Activated B cell treated with CpG ODN at 0.5 μM for 24 hours (primary cell): ENCODE measurements at regions not wholly inside any gene's neighbourhood (a gene's known extent, or its start where the extent isn't known, plus 50 kb on each side); places are given as distances from the start of the nearest gene placed in this dataset.
"Not testable (repeated sequence)": the region's sequence is repeated elsewhere in the genome, so short reads cannot be mapped to it uniquely, and the experiment has no call there.

Source experiments
- ATAC-seq: fragments of 200-7000 bp; cut with Tn5 transposase; one replicate; pipeline ENCODE4 v1.10.0; 2021; ENCODE audit warnings: low read depth, mild to moderate bottlenecking, moderate library complexity
- CTCF ChIA-PET: fragments of 350-600 bp; sonication (Branson Sonifier 250); formaldehyde crosslinking; loops from one replicate; lab custom pipeline; 2021; ENCODE audit warnings: antibody characterized with exemption; lab: Charles Lee
- POLR2A ChIA-PET: fragments of 350-600 bp; sonication (Branson Sonifier 250); formaldehyde crosslinking; loops from one replicate; lab custom pipeline; 2021; ENCODE audit warnings: antibody characterized with exemption; lab: Charles Lee
- DNase-seq: peaks from one replicate; pipeline ENCODE4 v3.0.0; 2022
- H3K27ac Mint-ChIP-seq: one replicate; pipeline ENCODE4 v1.8.0; 2020; ENCODE audit warnings: mixed read lengths
- H3K27me3 Mint-ChIP-seq: one replicate; pipeline ENCODE4 v1.8.0; 2021; ENCODE audit warnings: mixed read lengths
- H3K36me3 Mint-ChIP-seq: one replicate; pipeline ENCODE4 v1.8.0; 2021; ENCODE audit warnings: low read depth, mixed read lengths
- H3K4me1 Mint-ChIP-seq: one replicate; pipeline ENCODE4 v1.8.0; 2021; ENCODE audit warnings: mixed read lengths
- H3K4me3 Mint-ChIP-seq: one replicate; pipeline ENCODE4 v1.8.0; 2020; ENCODE audit warnings: mild to moderate bottlenecking, mixed read lengths
- H3K9me3 Mint-ChIP-seq: one replicate; pipeline ENCODE4 v1.8.0; 2020; ENCODE audit warnings: mixed read lengths
- CTCF ChIP-seq: fragments of 200-600 bp; IDR thresholded peaks from one replicate; pipeline ENCODE4 v1.8.0; 2022; ENCODE audit warnings: antibody characterized with exemption, mild to moderate bottlenecking
- intact Hi-C: fragments of 100-400 bp; cut with micrococcal nuclease; formaldehyde crosslinking; loops from one replicate; pipeline ENCODE4 v1.15.1; 2024

DNA sequence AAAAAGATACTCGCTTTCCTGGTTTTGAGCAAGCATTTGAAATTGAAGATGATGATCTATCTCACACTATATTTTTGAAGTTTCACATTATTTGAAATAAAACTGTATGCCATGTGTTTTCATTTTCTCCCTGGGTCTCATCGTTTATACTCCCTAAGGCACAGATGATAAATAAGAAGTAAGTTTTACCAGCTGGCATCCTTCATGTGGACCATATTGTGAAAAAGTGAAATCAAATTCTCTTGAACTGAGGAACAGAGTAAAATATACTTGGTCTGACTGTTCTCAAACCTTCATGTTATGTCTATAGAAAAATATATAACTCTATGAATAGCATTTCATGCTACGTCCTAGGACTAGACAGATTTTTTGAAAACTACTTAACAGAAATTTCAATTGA, 1600.9 kb upstream of the C9orf72 start:
- H3K27ac Mint-ChIP-seq, result no peak overlapping the region
- ChIA-PET POLR2A (no interaction called here), CTCF (no interaction called here)
- no peaks in the 10 kb centered on the region for H3K36me3 Mint-ChIP-seq
- H3K4me3 Mint-ChIP-seq, result no peak overlapping the region
- no peaks in the 10 kb centered on the region for H3K4me1 Mint-ChIP-seq
- ATAC-seq (no peak), DNase-seq (no peak)
- H3K27me3 Mint-ChIP-seq, result no peaks in the 10 kb centered on the region
- no peaks in the 10 kb centered on the region for H3K9me3 Mint-ChIP-seq
- intact Hi-C loops, result no loop called here
- TF ChIP-seq CTCF, result no peak

DNA sequence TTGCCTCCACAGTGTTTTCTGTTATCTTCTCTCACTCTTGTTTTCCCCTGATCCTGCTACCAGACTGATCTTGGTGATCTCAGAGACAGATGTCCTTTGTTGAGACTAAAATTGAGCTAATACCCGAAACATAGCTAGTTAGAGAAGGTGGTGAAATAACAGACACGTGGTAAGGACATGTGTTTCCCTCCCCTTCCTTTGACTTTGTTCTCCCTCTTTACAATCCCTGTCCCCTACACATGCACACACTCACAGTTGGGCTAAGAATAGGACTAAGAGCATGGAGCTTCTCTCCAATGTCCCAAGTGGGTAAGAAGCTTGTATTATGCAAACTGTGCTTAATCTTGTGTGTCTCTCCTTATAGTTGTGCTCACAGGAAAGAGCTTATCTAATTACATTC, 1603.0 kb upstream of the C9orf72 start:
- intact Hi-C loops, result no loop called here
- H3K27ac Mint-ChIP-seq, result no peak overlapping the region
- POLR2A ChIA-PET, result no interaction called here

DNA sequence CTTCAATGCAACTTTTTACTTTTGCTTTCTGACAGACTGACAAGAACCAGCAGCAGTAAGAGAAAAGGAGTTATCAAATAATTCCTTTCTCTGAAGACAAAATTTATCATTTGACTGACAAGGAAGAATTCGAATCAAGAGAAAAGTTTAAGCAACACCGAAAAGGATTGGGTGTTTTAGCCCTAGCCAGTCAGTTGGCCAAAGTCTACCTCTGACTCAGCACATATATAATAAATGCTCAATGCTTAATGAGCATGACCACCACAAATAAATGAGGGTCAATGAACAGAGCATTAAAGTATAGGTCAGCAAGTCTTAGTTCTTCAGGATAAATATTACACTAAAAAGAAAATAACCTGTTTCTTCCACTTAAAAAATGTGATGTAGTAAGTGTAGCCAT, 1603.5 kb upstream of the C9orf72 start:
- no peak for TF ChIP-seq CTCF
- POLR2A ChIA-PET, result no interaction called here
- H3K27ac Mint-ChIP-seq, result no peak overlapping the region
- no peaks in the 10 kb centered on the region for H3K36me3 Mint-ChIP-seq
- no peaks in the 10 kb centered on the region for H3K9me3 Mint-ChIP-seq
- H3K4me3 Mint-ChIP-seq, result no peak overlapping the region
- ATAC-seq (no peak), DNase-seq (no peak)
- H3K4me1 Mint-ChIP-seq, result no peaks in the 10 kb centered on the region
- H3K27me3 Mint-ChIP-seq, result no peaks in the 10 kb centered on the region
- intact Hi-C loops, result no loop called here
- CTCF ChIA-PET, result no interaction called here

More for the DNA sequence above, 1603.0 kb upstream of the C9orf72 start:
- Mint-ChIP-seq H3K4me1 (no peaks in the 10 kb centered on the region), H3K4me3 (no peak overlapping the region), H3K27me3 (no peaks in the 10 kb centered on the region), H3K36me3 (no peaks in the 10 kb centered on the region), H3K9me3 (no peaks in the 10 kb centered on the region)
- ATAC-seq (no peak), DNase-seq (no peak)
- CTCF ChIA-PET, result no interaction called here
- TF ChIP-seq CTCF, result no peak

DNA sequence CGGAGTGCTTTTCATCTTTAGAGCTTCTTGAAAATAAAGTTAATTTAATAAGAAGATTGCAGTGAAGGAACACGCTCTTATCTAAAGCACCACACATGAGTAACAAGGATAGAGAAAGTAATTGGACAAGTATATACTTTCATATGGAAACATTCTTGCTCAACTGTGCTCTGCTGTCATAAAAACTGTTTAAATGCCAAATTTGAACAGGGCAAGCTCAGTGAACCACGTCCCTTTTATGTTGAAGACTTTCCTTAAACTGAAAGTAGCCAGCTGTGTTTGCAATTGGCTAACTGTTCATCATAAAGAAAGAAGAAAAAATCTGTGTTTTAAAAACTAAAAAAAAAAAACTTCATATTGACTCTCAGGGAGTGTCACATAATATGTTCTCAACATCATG, 1610.7 kb upstream of the C9orf72 start:
- H3K9me3 Mint-ChIP-seq, result no peaks in the 10 kb centered on the region
- H3K27me3 Mint-ChIP-seq, result no peaks in the 10 kb centered on the region
- no peak overlapping the region for H3K27ac Mint-ChIP-seq
- CTCF ChIA-PET, result no interaction called here
- H3K36me3 Mint-ChIP-seq, result no peaks in the 10 kb centered on the region
- no peaks in the 10 kb centered on the region for H3K4me1 Mint-ChIP-seq
- POLR2A ChIA-PET, result no interaction called here
- intact Hi-C loops, result no loop called here
- no peak overlapping the region for H3K4me3 Mint-ChIP-seq
- TF ChIP-seq CTCF, result no peak
- DNase-seq, result no peak
- no peak for ATAC-seq

- DNase-seq, H3K4me1 Mint-ChIP-seq, H3K27ac Mint-ChIP-seq, CTCF ChIA-PET, ATAC-seq, H3K36me3 Mint-ChIP-seq, H3K4me3 Mint-ChIP-seq, H3K9me3 Mint-ChIP-seq, H3K27me3 Mint-ChIP-seq, intact Hi-C loops, POLR2A ChIA-PET: not testable (repeated sequence)
These were observed 1615.5 kb upstream of the C9orf72 start for GRCh38 chr9:29188771-29189170.

- ATAC-seq, H3K9me3 Mint-ChIP-seq, H3K4me1 Mint-ChIP-seq, H3K27ac Mint-ChIP-seq, DNase-seq, CTCF ChIA-PET, H3K27me3 Mint-ChIP-seq, intact Hi-C loops, POLR2A ChIA-PET, H3K4me3 Mint-ChIP-seq, H3K36me3 Mint-ChIP-seq: not testable (repeated sequence)
These were observed 1615.9 kb upstream of the C9orf72 start for GRCh38 chr9:29189221-29189620.
